HEK293 (cell line): ENCODE measurements at regions not wholly inside any gene's neighbourhood (a gene's known extent, or its start where the extent isn't known, plus 50 kb on each side); places are given as distances from the start of the nearest gene placed in this dataset.

ENCODE experiments used
- KLF16 ChIP-seq: fragments of 450-650 bp; formaldehyde crosslinking; IDR thresholded peaks from 2 replicates; pipeline ENCODE4 v1.5.1; 2017; ENCODE audit warnings: missing biosample characterization, missing genetic modification characterization
- REPIN1 ChIP-seq: fragments of 450-650 bp; formaldehyde crosslinking; IDR thresholded peaks from 2 replicates; pipeline ENCODE4 v1.5.1; 2017; ENCODE audit warnings: missing biosample characterization, missing genetic modification characterization, low read depth
- ZNF138 ChIP-seq: fragments of 450-650 bp; formaldehyde crosslinking; IDR thresholded peaks from 2 replicates; pipeline ENCODE4 v1.5.1; 2016; ENCODE audit warnings: missing biosample characterization, missing genetic modification characterization, borderline replicate concordance
- ZSCAN16 ChIP-seq: fragments of 450-650 bp; formaldehyde crosslinking; IDR thresholded peaks from 2 replicates; pipeline ENCODE4 v1.5.1; 2016; ENCODE audit warnings: missing biosample characterization, missing genetic modification characterization
- TF ChIP-seq, protein P1 (sequence below): fragments of 450-650 bp; formaldehyde crosslinking; IDR thresholded peaks from 2 replicates; pipeline ENCODE4 v1.5.1; 2016; ENCODE audit warnings: missing biosample characterization, missing genetic modification characterization
- TF ChIP-seq, protein P2 (sequence below): fragments of 450-650 bp; formaldehyde crosslinking; IDR thresholded peaks from 2 replicates; pipeline ENCODE4 v1.5.1; 2016; ENCODE audit warnings: missing biosample characterization, missing genetic modification characterization
- TF ChIP-seq, protein P3 (sequence below): fragments of 450-650 bp; formaldehyde crosslinking; IDR thresholded peaks from 2 replicates; pipeline ENCODE4 v1.5.1; 2016; ENCODE audit warnings: missing biosample characterization, missing genetic modification characterization

DNA sequence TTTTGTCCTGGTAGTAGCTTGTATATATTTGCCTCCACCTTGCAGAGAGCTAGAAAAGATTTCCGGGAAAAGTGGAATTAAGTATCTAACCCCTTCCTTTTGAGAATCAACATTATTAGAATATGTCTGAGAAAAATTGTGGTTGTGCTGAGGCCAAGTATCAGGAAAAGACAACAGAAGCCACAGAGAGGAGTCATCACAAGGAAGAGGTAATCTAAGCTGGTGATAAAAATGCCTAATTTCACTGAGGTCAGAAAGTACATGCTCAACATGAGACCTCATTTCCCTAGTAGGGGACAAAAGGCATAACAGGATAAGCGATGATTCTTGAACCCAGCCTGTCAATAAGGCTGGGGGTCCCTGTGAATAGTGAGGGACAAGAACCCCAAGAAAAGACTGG lies 97.0 kb upstream of the PDE1C start:
- TF ChIP-seq ZSCAN16 = no peak
- TF ChIP-seq ZNF138 (tag by site-specific recombination) = no peak
- TF ChIP-seq REPIN1 (tag by site-specific recombination) = no peak
- no peak for TF ChIP-seq KLF16 (tag by site-specific recombination)
- TF ChIP-seq, protein P1, sequence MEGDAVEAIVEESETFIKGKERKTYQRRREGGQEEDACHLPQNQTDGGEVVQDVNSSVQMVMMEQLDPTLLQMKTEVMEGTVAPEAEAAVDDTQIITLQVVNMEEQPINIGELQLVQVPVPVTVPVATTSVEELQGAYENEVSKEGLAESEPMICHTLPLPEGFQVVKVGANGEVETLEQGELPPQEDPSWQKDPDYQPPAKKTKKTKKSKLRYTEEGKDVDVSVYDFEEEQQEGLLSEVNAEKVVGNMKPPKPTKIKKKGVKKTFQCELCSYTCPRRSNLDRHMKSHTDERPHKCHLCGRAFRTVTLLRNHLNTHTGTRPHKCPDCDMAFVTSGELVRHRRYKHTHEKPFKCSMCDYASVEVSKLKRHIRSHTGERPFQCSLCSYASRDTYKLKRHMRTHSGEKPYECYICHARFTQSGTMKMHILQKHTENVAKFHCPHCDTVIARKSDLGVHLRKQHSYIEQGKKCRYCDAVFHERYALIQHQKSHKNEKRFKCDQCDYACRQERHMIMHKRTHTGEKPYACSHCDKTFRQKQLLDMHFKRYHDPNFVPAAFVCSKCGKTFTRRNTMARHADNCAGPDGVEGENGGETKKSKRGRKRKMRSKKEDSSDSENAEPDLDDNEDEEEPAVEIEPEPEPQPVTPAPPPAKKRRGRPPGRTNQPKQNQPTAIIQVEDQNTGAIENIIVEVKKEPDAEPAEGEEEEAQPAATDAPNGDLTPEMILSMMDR = no peak
- TF ChIP-seq, protein P2, sequence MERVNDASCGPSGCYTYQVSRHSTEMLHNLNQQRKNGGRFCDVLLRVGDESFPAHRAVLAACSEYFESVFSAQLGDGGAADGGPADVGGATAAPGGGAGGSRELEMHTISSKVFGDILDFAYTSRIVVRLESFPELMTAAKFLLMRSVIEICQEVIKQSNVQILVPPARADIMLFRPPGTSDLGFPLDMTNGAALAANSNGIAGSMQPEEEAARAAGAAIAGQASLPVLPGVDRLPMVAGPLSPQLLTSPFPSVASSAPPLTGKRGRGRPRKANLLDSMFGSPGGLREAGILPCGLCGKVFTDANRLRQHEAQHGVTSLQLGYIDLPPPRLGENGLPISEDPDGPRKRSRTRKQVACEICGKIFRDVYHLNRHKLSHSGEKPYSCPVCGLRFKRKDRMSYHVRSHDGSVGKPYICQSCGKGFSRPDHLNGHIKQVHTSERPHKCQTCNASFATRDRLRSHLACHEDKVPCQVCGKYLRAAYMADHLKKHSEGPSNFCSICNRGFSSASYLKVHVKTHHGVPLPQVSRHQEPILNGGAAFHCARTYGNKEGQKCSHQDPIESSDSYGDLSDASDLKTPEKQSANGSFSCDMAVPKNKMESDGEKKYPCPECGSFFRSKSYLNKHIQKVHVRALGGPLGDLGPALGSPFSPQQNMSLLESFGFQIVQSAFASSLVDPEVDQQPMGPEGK (tag by site-specific recombination) = no peak
- TF ChIP-seq, protein P3, sequence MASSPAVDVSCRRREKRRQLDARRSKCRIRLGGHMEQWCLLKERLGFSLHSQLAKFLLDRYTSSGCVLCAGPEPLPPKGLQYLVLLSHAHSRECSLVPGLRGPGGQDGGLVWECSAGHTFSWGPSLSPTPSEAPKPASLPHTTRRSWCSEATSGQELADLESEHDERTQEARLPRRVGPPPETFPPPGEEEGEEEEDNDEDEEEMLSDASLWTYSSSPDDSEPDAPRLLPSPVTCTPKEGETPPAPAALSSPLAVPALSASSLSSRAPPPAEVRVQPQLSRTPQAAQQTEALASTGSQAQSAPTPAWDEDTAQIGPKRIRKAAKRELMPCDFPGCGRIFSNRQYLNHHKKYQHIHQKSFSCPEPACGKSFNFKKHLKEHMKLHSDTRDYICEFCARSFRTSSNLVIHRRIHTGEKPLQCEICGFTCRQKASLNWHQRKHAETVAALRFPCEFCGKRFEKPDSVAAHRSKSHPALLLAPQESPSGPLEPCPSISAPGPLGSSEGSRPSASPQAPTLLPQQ = no peak
